Parathyroid adenoma (tissue), 2 donors: ENCODE measurements at regions not wholly inside any gene's neighbourhood (a gene's known extent, or its start where the extent isn't known, plus 50 kb on each side); places are given as distances from the start of the nearest gene placed in this dataset.

Experiments used
- H2AFZ ChIP-seq: fragments of 300-600 bp; sonication (generic); one replicate; pipeline ENCODE4 v1.7.0; 2017; ENCODE audit warnings: antibody characterized with exemption, mild to moderate bottlenecking
- H3K27ac ChIP-seq: fragments of 300-600 bp; sonication (generic); one replicate; pipeline ENCODE4 v1.7.0; 2017
- H3K27me3 ChIP-seq: fragments of 300-600 bp; sonication (generic); one replicate; pipeline ENCODE4 v1.7.0; 2017; ENCODE audit warnings: low read length; ENCODE audit not compliant: control insufficient read depth, insufficient read depth
- H3K36me3 ChIP-seq: fragments of 300-600 bp; sonication (generic); one replicate; pipeline ENCODE4 v1.7.0; 2017; ENCODE audit warnings: low read length; ENCODE audit not compliant: control insufficient read depth, insufficient read depth
- H3K4me1 ChIP-seq: fragments of 300-600 bp; sonication (generic); one replicate; pipeline ENCODE4 v1.7.0; 2017; ENCODE audit warnings: control low read depth
- H3K4me2 ChIP-seq: fragments of 300-600 bp; sonication (generic); one replicate; pipeline ENCODE4 v1.7.0; 2017; ENCODE audit warnings: low read length
- H3K4me3 ChIP-seq: fragments of 300-600 bp; sonication (generic); one replicate; pipeline ENCODE4 v1.7.0; 2017; ENCODE audit warnings: low read depth, low read length
- H3K79me2 ChIP-seq: fragments of 300-600 bp; sonication (generic); one replicate; pipeline ENCODE4 v1.7.0; 2017; ENCODE audit warnings: control low read depth
- H3K9ac ChIP-seq: fragments of 300-600 bp; sonication (generic); one replicate; pipeline ENCODE4 v1.7.0; 2017; ENCODE audit warnings: mild to moderate bottlenecking
- H3K9me3 ChIP-seq: fragments of 300-600 bp; sonication (generic); one replicate; pipeline ENCODE4 v1.7.0; 2017; ENCODE audit warnings: low read length; ENCODE audit not compliant: control insufficient read depth
- CTCF ChIP-seq: fragments of 300-600 bp; sonication (generic); IDR thresholded peaks from one replicate; pipeline ENCODE4 v1.7.0; 2017; ENCODE audit warnings: antibody characterized with exemption, mild to moderate bottlenecking
- donor health status: primary hyperparathyroidism.

- H3K4me1 ChIP-seq = no peaks in the 10 kb centered on the region
- H2AFZ ChIP-seq = no peak overlapping the region
- H3K9ac ChIP-seq = no peak overlapping the region
- H3K27me3 ChIP-seq = no peaks in the 10 kb centered on the region
- no peaks in the 10 kb centered on the region for H3K9me3 ChIP-seq
- no peaks in the 10 kb centered on the region for H3K36me3 ChIP-seq
- TF ChIP-seq CTCF = no peak
- H3K4me2 ChIP-seq = no peak overlapping the region
- no peak overlapping the region for H3K4me3 ChIP-seq
- no peaks in the 10 kb centered on the region for H3K79me2 ChIP-seq
- H3K27ac ChIP-seq = no peak overlapping the region
These were observed 159.1 kb upstream of the RTL1 start for GRCh38 chr14:101062601-101063000.

DNA sequence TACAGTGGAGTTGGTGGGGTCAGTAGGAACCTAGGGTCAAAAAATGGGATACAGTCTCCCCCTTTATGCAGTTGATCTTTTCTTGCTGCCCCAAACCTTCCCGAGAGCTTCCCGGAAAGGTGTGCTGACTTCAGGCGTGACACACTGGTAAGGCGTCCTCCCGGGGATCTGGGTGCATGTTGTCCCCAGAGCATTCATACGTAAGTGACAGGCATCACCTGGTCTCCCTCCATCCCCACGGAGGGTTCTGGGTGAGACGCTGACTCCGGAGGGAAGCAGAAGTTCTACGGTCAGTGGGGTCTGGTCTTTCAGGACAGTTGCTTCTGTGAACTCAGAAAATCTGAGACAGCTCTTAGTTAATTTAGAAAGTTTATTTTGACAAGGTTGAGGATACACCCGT lies 159.6 kb upstream of the RTL1 start:
- Histone ChIP-seq H3K27ac (no peak overlapping the region), H3K27me3 (no peaks in the 10 kb centered on the region), H3K9me3 (no peaks in the 10 kb centered on the region), H3K36me3 (no peaks in the 10 kb centered on the region), H2AFZ (no peak overlapping the region), H3K79me2 (no peaks in the 10 kb centered on the region), H3K9ac (no peak overlapping the region), H3K4me1 (no peaks in the 10 kb centered on the region), H3K4me3 (no peak overlapping the region), H3K4me2 (no peak overlapping the region)
- no peak for TF ChIP-seq CTCF

GRCh38 chr14:101064121-101064661 lies 160.7 kb upstream of the RTL1 start:
- Histone ChIP-seq H2AFZ (no peak overlapping the region), H3K4me1 (no peaks in the 10 kb centered on the region), H3K9ac (no peak overlapping the region), H3K36me3 (no peaks in the 10 kb centered on the region), H3K79me2 (no peaks in the 10 kb centered on the region), H3K27ac (no peak overlapping the region), H3K4me3 (no peak overlapping the region), H3K9me3 (no peaks in the 10 kb centered on the region), H3K27me3 (no peaks in the 10 kb centered on the region), H3K4me2 (no peak overlapping the region)
- no peak for TF ChIP-seq CTCF

DNA sequence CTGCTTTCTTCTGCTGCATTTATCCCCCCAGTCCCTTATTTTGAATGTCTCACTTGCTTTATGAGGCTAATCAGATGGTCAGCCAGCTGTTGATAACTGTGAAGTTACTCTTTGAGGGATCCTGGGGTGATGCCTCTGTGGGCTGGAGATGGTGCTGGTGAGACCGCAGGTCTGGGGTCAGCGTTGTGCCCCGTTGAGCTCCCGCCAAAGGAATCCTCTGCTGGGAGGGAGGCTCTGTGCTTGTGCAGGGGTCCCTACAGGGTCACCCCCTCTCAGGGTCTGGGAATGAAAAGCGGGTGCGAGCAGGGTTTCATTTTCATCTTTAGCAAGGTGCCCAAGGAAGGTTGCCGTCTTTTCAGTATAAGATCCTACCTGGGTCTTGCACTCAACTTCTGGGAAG lies 161.2 kb upstream of the RTL1 start:
- Histone ChIP-seq H3K79me2 (no peaks in the 10 kb centered on the region), H3K4me3 (no peak overlapping the region), H3K27ac (no peak overlapping the region), H2AFZ (no peak overlapping the region), H3K9me3 (no peaks in the 10 kb centered on the region), H3K4me1 (no peaks in the 10 kb centered on the region), H3K27me3 (no peaks in the 10 kb centered on the region), H3K4me2 (no peak overlapping the region), H3K9ac (no peak overlapping the region), H3K36me3 (no peaks in the 10 kb centered on the region)
- TF ChIP-seq CTCF = no peak

- no peaks in the 10 kb centered on the region for H3K79me2 ChIP-seq
- H3K9ac ChIP-seq = no peak overlapping the region
- H3K9me3 ChIP-seq = no peaks in the 10 kb centered on the region
- no peaks in the 10 kb centered on the region for H3K4me1 ChIP-seq
- no peak overlapping the region for H2AFZ ChIP-seq
- H3K27ac ChIP-seq = no peak overlapping the region
- no peaks in the 10 kb centered on the region for H3K27me3 ChIP-seq
- H3K4me2 ChIP-seq = no peak overlapping the region
- H3K36me3 ChIP-seq = no peaks in the 10 kb centered on the region
- no peak for TF ChIP-seq CTCF
- H3K4me3 ChIP-seq = no peak overlapping the region
These were observed 161.7 kb upstream of the RTL1 start for GRCh38 chr14:101065246-101065645.
